ENCODE measurements at regions not wholly inside any gene's neighbourhood (a gene's known extent, or its start where the extent isn't known, plus 50 kb on each side); places are given as distances from the start of the nearest gene placed in this dataset.

DNA sequence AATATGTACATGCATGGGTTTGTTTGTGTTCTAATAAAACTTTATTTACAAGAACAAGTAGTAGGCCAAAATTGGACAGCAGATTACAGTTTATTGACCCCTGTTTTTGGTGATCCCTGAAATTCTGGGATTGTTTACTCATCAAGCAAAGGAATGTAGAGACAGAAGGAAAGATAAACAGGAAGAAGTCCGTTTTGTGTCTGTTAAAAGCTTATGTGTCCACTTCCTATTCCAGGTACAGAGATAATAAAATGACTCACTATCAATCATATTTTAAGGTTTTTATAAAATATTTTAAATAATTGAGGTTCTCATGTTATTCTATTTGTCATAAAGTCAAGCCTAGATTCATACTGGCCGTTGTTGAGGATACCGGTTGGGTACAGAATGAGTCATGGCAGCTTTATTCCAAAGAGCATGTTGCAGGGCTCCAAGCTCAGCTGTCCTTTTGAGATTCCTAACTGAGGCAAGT lies 214.9 kb upstream of the DAB2 start:
- no peak overlapping the region for H3K4me2 ChIP-seq (ENCODE audit: low read length)
- DNase-seq = no peak
- no peak overlapping the region for H3K18ac ChIP-seq (ENCODE audit: low read length)
- H4K8ac ChIP-seq (ENCODE audit: low read depth, low read length) = no peak overlapping the region
- no peak overlapping the region for H2BK15ac ChIP-seq (replicated peaks; ENCODE audit: low read depth)
- no peaks in the 10 kb centered on the region for H3K79me1 ChIP-seq (ENCODE audit: low read length)
- no peak overlapping the region for H3K23ac ChIP-seq (ENCODE audit: low read length)
- no CpG with 5 or more reads among the region's 3 CpGs for WGBS (ENCODE audit: extremely low coverage, insufficient coverage, low lambda C conversion rate)
- H3K4me1 ChIP-seq (ENCODE audit: control insufficient read depth, low read depth, low read length) = no peaks in the 10 kb centered on the region
- no peaks in the 10 kb centered on the region for H3K36me3 ChIP-seq (ENCODE audit: control insufficient read depth, insufficient read depth, low read length)
- H2BK5ac ChIP-seq (ENCODE audit: low read length) = no peak overlapping the region
- H3K79me2 ChIP-seq (ENCODE audit: control insufficient read depth, insufficient read depth, low read length) = no peaks in the 10 kb centered on the region
- H3K4me3 ChIP-seq (ENCODE audit: low read length) = no peak overlapping the region
- no peak overlapping the region for H3K56ac ChIP-seq (ENCODE audit: low read length)
- H3K27ac ChIP-seq (ENCODE audit: low read depth, low read length) = no peak overlapping the region
- no peak overlapping the region for H3K9ac ChIP-seq (ENCODE audit: low read length)
- no peak overlapping the region for H2AK5ac ChIP-seq (ENCODE audit: low read length)
- H3K27me3 ChIP-seq (ENCODE audit: insufficient read depth, low read length, poor library complexity) = no peaks in the 10 kb centered on the region
- no peak overlapping the region for H4K5ac ChIP-seq (ENCODE audit: low read length)
- no peak overlapping the region for H3K4ac ChIP-seq (ENCODE audit: low read depth, low read length)
- H2BK120ac ChIP-seq (ENCODE audit: low read depth, low read length) = no peak overlapping the region

DNA sequence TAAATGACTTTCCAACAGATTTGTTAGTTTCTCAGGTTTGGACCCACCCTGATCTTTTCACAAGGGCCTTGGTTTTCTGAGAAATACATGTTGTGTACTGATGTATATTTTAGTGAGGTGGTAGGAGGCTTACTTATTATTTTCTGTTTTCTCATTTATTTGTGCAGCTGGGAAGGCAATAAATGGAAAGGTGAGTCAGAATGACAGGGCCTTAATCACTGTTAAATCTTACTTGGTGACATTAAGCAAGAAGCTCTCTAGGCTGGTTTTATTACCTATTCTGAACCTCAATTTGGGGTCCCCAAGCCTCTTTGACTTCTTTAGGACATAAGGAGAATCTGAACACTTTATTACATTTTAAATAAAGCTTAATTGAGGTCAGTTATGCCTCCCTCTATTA lies 214.0 kb upstream of the DAB2 start:
- Histone ChIP-seq H3K79me2 (ENCODE audit: control insufficient read depth, insufficient read depth, low read length) (no peaks in the 10 kb centered on the region), H3K36me3 (ENCODE audit: control insufficient read depth, insufficient read depth, low read length) (no peaks in the 10 kb centered on the region), H2BK5ac (ENCODE audit: low read length) (no peak overlapping the region), H3K9ac (ENCODE audit: low read length) (no peak overlapping the region), H4K8ac (ENCODE audit: low read depth, low read length) (no peak overlapping the region), H3K4me2 (ENCODE audit: low read length) (no peak overlapping the region), H2BK120ac (ENCODE audit: low read depth, low read length) (no peak overlapping the region), H3K4ac (ENCODE audit: low read depth, low read length) (no peak overlapping the region), H3K27ac (ENCODE audit: low read depth, low read length) (no peak overlapping the region), H3K18ac (ENCODE audit: low read length) (no peak overlapping the region), H3K23ac (ENCODE audit: low read length) (no peak overlapping the region), H3K4me1 (ENCODE audit: control insufficient read depth, low read depth, low read length) (no peaks in the 10 kb centered on the region), H3K56ac (ENCODE audit: low read length) (no peak overlapping the region), H2AK5ac (ENCODE audit: low read length) (no peak overlapping the region), H2BK15ac (replicated peaks; ENCODE audit: low read depth) (no peak overlapping the region), H4K5ac (ENCODE audit: low read length) (no peak overlapping the region), H3K79me1 (ENCODE audit: low read length) (no peaks in the 10 kb centered on the region), H3K4me3 (ENCODE audit: low read length) (no peak overlapping the region), H3K27me3 (ENCODE audit: insufficient read depth, low read length, poor library complexity) (no peaks in the 10 kb centered on the region)
- no peak for DNase-seq

DNA sequence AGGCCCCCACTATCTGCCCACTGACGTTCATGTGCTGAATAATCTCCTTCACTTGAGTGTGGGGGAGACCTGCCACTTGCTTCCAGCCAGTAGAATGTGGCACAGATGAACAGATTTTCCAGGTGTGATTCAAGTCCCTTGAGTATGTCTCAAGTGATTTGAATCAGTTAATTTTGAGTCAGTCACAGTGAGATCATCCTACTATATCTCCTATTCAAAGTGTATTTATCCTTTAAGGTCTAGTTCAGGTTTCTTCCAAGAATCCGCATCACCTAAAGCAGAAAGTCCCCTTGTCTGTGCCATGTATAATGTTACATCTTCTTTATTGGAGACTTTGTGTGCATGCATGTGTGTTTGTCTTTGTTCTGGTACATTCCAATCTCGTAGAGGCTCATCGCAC lies 208.3 kb upstream of the DAB2 start:
- H3K56ac ChIP-seq (ENCODE audit: low read length) = no peak overlapping the region
- H3K23ac ChIP-seq (ENCODE audit: low read length) = no peak overlapping the region
- H3K18ac ChIP-seq (ENCODE audit: low read length) = no peak overlapping the region
- no peak overlapping the region for H2BK5ac ChIP-seq (ENCODE audit: low read length)
- H3K9ac ChIP-seq (ENCODE audit: low read length) = no peak overlapping the region
- no peaks in the 10 kb centered on the region for H3K36me3 ChIP-seq (ENCODE audit: control insufficient read depth, insufficient read depth, low read length)
- no peak overlapping the region for H4K5ac ChIP-seq (ENCODE audit: low read length)
- no peak for DNase-seq
- H3K4me1 ChIP-seq (ENCODE audit: control insufficient read depth, low read depth, low read length) = no peaks in the 10 kb centered on the region
- H3K79me1 ChIP-seq (ENCODE audit: low read length) = no peaks in the 10 kb centered on the region
- H3K4me2 ChIP-seq (ENCODE audit: low read length) = no peak overlapping the region
- H3K27ac ChIP-seq (ENCODE audit: low read depth, low read length) = no peak overlapping the region
- H3K4me3 ChIP-seq (ENCODE audit: low read length) = no peak overlapping the region
- H4K8ac ChIP-seq (ENCODE audit: low read depth, low read length) = no peak overlapping the region
- H3K27me3 ChIP-seq (ENCODE audit: insufficient read depth, low read length, poor library complexity) = no peaks in the 10 kb centered on the region
- no peak overlapping the region for H3K4ac ChIP-seq (ENCODE audit: low read depth, low read length)
- H2BK15ac ChIP-seq (replicated peaks; ENCODE audit: low read depth) = no peak overlapping the region
- no peak overlapping the region for H2AK5ac ChIP-seq (ENCODE audit: low read length)
- no peaks in the 10 kb centered on the region for H3K79me2 ChIP-seq (ENCODE audit: control insufficient read depth, insufficient read depth, low read length)
- H2BK120ac ChIP-seq (ENCODE audit: low read depth, low read length) = no peak overlapping the region
- no CpG with 5 or more reads among the region's 4 CpGs for WGBS (ENCODE audit: extremely low coverage, insufficient coverage, low lambda C conversion rate)

DNA sequence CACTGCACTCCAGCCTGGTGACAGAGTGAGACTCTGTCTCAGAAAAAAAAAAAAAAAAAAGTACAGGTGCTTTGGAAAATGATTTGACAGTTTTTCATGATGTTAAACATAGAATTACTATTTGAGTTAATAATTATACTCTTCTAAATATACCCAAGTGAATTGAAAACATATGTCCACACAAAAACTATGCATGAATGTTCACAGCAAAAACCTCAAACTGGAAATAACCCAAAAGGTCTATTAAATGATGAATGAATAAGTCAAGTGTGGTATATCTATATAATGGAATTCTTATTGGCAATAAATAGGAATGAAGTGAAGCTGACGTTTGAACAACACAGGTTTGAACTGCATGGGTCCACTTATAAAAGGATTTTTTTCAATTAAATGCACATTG lies 207.2 kb upstream of the DAB2 start:
- Histone ChIP-seq H3K27ac (ENCODE audit: low read depth, low read length) (no peak overlapping the region), H3K23ac (ENCODE audit: low read length) (no peak overlapping the region), H3K79me1 (ENCODE audit: low read length) (no peaks in the 10 kb centered on the region), H4K5ac (ENCODE audit: low read length) (no peak overlapping the region), H3K36me3 (ENCODE audit: control insufficient read depth, insufficient read depth, low read length) (no peaks in the 10 kb centered on the region), H3K4me2 (ENCODE audit: low read length) (no peak overlapping the region), H3K4me1 (ENCODE audit: control insufficient read depth, low read depth, low read length) (no peaks in the 10 kb centered on the region), H3K4me3 (ENCODE audit: low read length) (no peak overlapping the region), H2BK120ac (ENCODE audit: low read depth, low read length) (no peak overlapping the region), H2AK5ac (ENCODE audit: low read length) (no peak overlapping the region), H3K18ac (ENCODE audit: low read length) (no peak overlapping the region), H3K4ac (ENCODE audit: low read depth, low read length) (no peak overlapping the region), H3K9ac (ENCODE audit: low read length) (no peak overlapping the region), H2BK5ac (ENCODE audit: low read length) (no peak overlapping the region), H4K8ac (ENCODE audit: low read depth, low read length) (no peak overlapping the region), H3K79me2 (ENCODE audit: control insufficient read depth, insufficient read depth, low read length) (no peaks in the 10 kb centered on the region), H2BK15ac (replicated peaks; ENCODE audit: low read depth) (no peak overlapping the region), H3K27me3 (ENCODE audit: insufficient read depth, low read length, poor library complexity) (no peaks in the 10 kb centered on the region), H3K56ac (ENCODE audit: low read length) (no peak overlapping the region)
- no peak for DNase-seq
- no CpG with 5 or more reads among the region's 1 CpG for WGBS (ENCODE audit: extremely low coverage, insufficient coverage, low lambda C conversion rate)

- no peak overlapping the region for H2AK5ac ChIP-seq (ENCODE audit: low read length)
- no peak for DNase-seq
- H2BK120ac ChIP-seq (ENCODE audit: low read depth, low read length) = no peak overlapping the region
- no peaks in the 10 kb centered on the region for H3K79me2 ChIP-seq (ENCODE audit: control insufficient read depth, insufficient read depth, low read length)
- H2BK5ac ChIP-seq (ENCODE audit: low read length) = no peak overlapping the region
- H3K36me3 ChIP-seq (ENCODE audit: control insufficient read depth, insufficient read depth, low read length) = no peaks in the 10 kb centered on the region
- H3K9ac ChIP-seq (ENCODE audit: low read length) = no peak overlapping the region
- H3K4me1 ChIP-seq (ENCODE audit: control insufficient read depth, low read depth, low read length) = no peaks in the 10 kb centered on the region
- H3K27ac ChIP-seq (ENCODE audit: low read depth, low read length) = no peak overlapping the region
- no peak overlapping the region for H4K5ac ChIP-seq (ENCODE audit: low read length)
- no peak overlapping the region for H2BK15ac ChIP-seq (replicated peaks; ENCODE audit: low read depth)
- H3K23ac ChIP-seq (ENCODE audit: low read length) = no peak overlapping the region
- H3K4ac ChIP-seq (ENCODE audit: low read depth, low read length) = no peak overlapping the region
- H3K27me3 ChIP-seq (ENCODE audit: insufficient read depth, low read length, poor library complexity) = no peaks in the 10 kb centered on the region
- no CpG with 5 or more reads among the region's 5 CpGs for WGBS (ENCODE audit: extremely low coverage, insufficient coverage, low lambda C conversion rate)
- H3K4me3 ChIP-seq (ENCODE audit: low read length) = no peak overlapping the region
- no peak overlapping the region for H3K4me2 ChIP-seq (ENCODE audit: low read length)
- H3K79me1 ChIP-seq (ENCODE audit: low read length) = no peaks in the 10 kb centered on the region
- no peak overlapping the region for H4K8ac ChIP-seq (ENCODE audit: low read depth, low read length)
- no peak overlapping the region for H3K56ac ChIP-seq (ENCODE audit: low read length)
- H3K18ac ChIP-seq (ENCODE audit: low read length) = no peak overlapping the region
Observed at GRCh38 chr5:39629946-39630345, 205.2 kb upstream of the DAB2 start.

DNA sequence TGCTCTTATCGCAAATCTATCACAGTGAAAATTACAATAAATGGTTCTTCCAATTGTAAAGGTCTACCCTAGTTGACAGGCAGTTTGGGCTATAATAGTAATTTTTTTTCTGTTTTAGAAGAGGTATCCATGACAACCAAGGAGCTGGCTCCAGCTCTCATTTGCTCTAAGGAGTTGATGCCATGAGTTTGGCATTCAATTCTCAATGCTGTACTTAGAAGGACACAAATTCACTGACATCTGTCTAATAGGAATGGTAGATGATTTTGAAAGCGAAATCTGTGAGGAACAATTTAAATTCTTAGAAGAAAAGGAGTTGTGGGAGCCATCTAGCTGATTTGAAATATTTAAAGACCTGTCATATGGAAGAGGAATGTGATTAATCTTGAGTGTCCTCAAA lies 203.6 kb upstream of the DAB2 start:
- Histone ChIP-seq H2BK15ac (replicated peaks; ENCODE audit: low read depth) (no peak overlapping the region), H3K27ac (ENCODE audit: low read depth, low read length) (no peak overlapping the region), H3K27me3 (ENCODE audit: insufficient read depth, low read length, poor library complexity) (no peaks in the 10 kb centered on the region), H4K5ac (ENCODE audit: low read length) (no peak overlapping the region), H3K79me2 (ENCODE audit: control insufficient read depth, insufficient read depth, low read length) (no peaks in the 10 kb centered on the region), H2AK5ac (ENCODE audit: low read length) (no peak overlapping the region), H3K9ac (ENCODE audit: low read length) (no peak overlapping the region), H3K4me2 (ENCODE audit: low read length) (no peak overlapping the region), H3K56ac (ENCODE audit: low read length) (no peak overlapping the region), H4K8ac (ENCODE audit: low read depth, low read length) (no peak overlapping the region), H3K4me3 (ENCODE audit: low read length) (no peak overlapping the region), H3K23ac (ENCODE audit: low read length) (no peak overlapping the region), H3K36me3 (ENCODE audit: control insufficient read depth, insufficient read depth, low read length) (no peaks in the 10 kb centered on the region), H3K4me1 (ENCODE audit: control insufficient read depth, low read depth, low read length) (no peaks in the 10 kb centered on the region), H3K4ac (ENCODE audit: low read depth, low read length) (no peak overlapping the region), H2BK120ac (ENCODE audit: low read depth, low read length) (no peak overlapping the region), H3K18ac (ENCODE audit: low read length) (no peak overlapping the region), H2BK5ac (ENCODE audit: low read length) (no peak overlapping the region), H3K79me1 (ENCODE audit: low read length) (no peaks in the 10 kb centered on the region)
- no peak for DNase-seq
- WGBS (ENCODE audit: extremely low coverage, insufficient coverage, low lambda C conversion rate) = no CpG with 5 or more reads among the region's 2 CpGs
